LNCAP (cell line): ENCODE measurements at regions not wholly inside any gene's neighbourhood (a gene's known extent, or its start where the extent isn't known, plus 50 kb on each side); places are given as distances from the start of the nearest gene placed in this dataset.
A peak's percentile ranks its signal among the peaks of the same experiment; 100 is the strongest.

Experiments used
- CTCF ChIP-seq: fragments of 450-650 bp; IDR thresholded peaks from 2 replicates; pipeline ENCODE4 v1.5.1; 2017; ENCODE audit warnings: mild to moderate bottlenecking

- no peak for TF ChIP-seq CTCF
Observed at GRCh38 chr7:70846208-70846607, 285.7 kb upstream of the GALNT17 start.

GRCh38 chr7:70849580-70850235 is 282.2 kb upstream of the GALNT17 start:
- no peak for TF ChIP-seq CTCF

GRCh38 chr7:70855373-70855772 is 276.6 kb upstream of the GALNT17 start:
- no peak for TF ChIP-seq CTCF

- TF ChIP-seq CTCF: peak; percentile 97
Observed at GRCh38 chr7:70856901-70857630, 274.9 kb upstream of the GALNT17 start.

- no peak for TF ChIP-seq CTCF
Observed at GRCh38 chr7:70857793-70858545, 274.0 kb upstream of the GALNT17 start.

GRCh38 chr7:70867513-70867912 is 264.4 kb upstream of the GALNT17 start:
- TF ChIP-seq CTCF: no peak

GRCh38 chr7:70870349-70870748 is 261.6 kb upstream of the GALNT17 start:
- no peak for TF ChIP-seq CTCF
